ENCODE measurements at regions not wholly inside any gene's neighbourhood (a gene's known extent, or its start where the extent isn't known, plus 50 kb on each side); places are given as distances from the start of the nearest gene placed in this dataset.

DNA sequence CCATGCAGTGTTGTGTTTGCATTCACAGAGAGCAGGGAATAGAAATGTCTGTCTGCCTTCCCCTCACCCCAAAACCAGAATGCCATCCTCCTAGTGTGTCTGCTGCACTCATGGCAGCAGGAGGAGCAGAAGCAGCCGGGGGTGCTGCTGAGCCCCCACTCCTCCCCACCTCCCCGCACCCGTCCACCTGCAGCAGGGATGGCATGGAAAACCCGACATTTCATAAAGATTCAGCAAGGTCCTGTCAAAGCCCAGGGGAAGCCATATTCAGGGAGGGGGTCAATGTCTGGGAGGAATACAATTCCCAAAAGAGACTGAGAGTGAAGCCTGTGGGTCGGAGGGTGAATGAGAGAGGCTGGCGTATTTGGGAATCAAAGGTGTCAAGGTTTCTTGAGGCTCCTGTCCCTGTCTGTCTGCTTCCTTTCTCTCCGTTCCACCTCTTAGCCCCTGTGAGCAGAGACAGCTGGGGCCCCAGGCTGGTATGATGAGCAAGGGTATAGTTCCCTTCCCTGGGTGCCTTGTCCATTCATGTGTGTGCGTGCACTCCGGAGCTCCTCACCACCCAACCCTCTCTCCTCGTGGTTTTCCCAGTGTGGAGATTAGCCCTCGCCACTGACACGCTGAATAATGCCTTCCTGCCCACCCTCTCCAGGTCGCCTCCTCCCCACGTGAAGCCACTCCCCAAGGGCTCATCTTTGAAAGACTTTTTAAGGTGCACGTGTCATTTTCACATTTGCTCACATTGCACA lies 133.5 kb upstream of the ZNF236 start:
- 93% methylated on average over 15 of the region's 15 CpGs; no CpG with 5 or more reads in 1 of the 2 experiments for WGBS, 2 experiments (ENCODE audit: extremely low coverage in 1 of 2, insufficient coverage in 1 of 2, insufficient read length in 1 of 2, insufficient replicate concordance in 2 of 2, low coverage in 1 of 2, low lambda C conversion rate in 2 of 2, missing lambda C conversion rate in 1 of 2)
- Histone ChIP-seq H4K20me1 (replicated peaks in 1 of 2; ENCODE audit: control insufficient read depth in 1 of 2, insufficient read depth in 2 of 2, low read length in 2 of 2) (no peaks in the 10 kb centered on the region), H4K8ac (ENCODE audit: extremely low read depth, insufficient read depth, low read length) (no peak overlapping the region), H3K27me3 (replicated peaks in 1 of 4; ENCODE audit: control insufficient read depth in 3 of 4, extremely low read depth in 1 of 4, insufficient read depth in 3 of 4, low read length in 3 of 4) (no peaks in the 10 kb centered on the region), H3K14ac (ENCODE audit: insufficient read length) (no peak overlapping the region), H3K36me3 (ENCODE audit: control insufficient read depth in 2 of 4, insufficient read depth in 4 of 4, low read length in 3 of 4) (no peaks in the 10 kb centered on the region), H2BK5ac (ENCODE audit: low read depth, low read length) (no peak overlapping the region), H3K4ac (replicated peaks; ENCODE audit: insufficient read length, low read depth, low read length) (no peak overlapping the region), H3K4me3 (ENCODE audit: extremely low read depth in 1 of 4, insufficient read depth in 2 of 4, low read depth in 3 of 4, low read length in 4 of 4) (no peak overlapping the region), H3K9me3 (ENCODE audit: insufficient read depth in 2 of 2, low read depth in 1 of 2, low read length in 1 of 2) (no peaks in the 10 kb centered on the region), H3K79me2 (ENCODE audit: control insufficient read depth in 1 of 2, insufficient read depth in 2 of 2, low read length in 2 of 2) (no peaks in the 10 kb centered on the region), H3K23ac (ENCODE audit: insufficient read length) (no peak overlapping the region), H3K4me2 (ENCODE audit: insufficient read depth in 1 of 2, low read depth in 2 of 2, low read length in 2 of 2) (no peak overlapping the region), H3K4me1 (replicated peaks in 1 of 4; ENCODE audit: control insufficient read depth in 3 of 4, insufficient read depth in 4 of 4, low read length in 3 of 4) (peaks cover 0 to 11% (median 0%) of the 10 kb centered on the region in 4 experiments; a peak in 5 of 7 replicates), H3K23me2 (ENCODE audit: low read depth, low read length) (no peaks in the 10 kb centered on the region), H4K5ac (ENCODE audit: insufficient read length, low read depth, low read length) (no peak overlapping the region), H3K79me1 (ENCODE audit: low read depth, low read length) (no peaks in the 10 kb centered on the region), H4K91ac (replicated peaks; ENCODE audit: insufficient read length, low read length) (no peak overlapping the region), H2BK15ac (ENCODE audit: low read length) (no peak overlapping the region), H2BK120ac (replicated peaks; ENCODE audit: low read depth, low read length) (no peak overlapping the region), H3K56ac (replicated peaks; ENCODE audit: insufficient read length, low read depth, low read length) (no peak overlapping the region), H2BK12ac (ENCODE audit: low read depth, low read length) (no peak overlapping the region), H3K18ac (ENCODE audit: extremely low read depth, low read length) (no peak overlapping the region), H3K9ac (replicated peaks in 1 of 4; ENCODE audit: extremely low read depth in 1 of 4, low read depth in 3 of 4, low read length in 3 of 4) (no peak overlapping the region), H2AK5ac (ENCODE audit: low read depth, low read length) (no peak overlapping the region), H2BK20ac (ENCODE audit: low read length) (0 out of 2 replicates have a peak overlapping the region, but pooled peaks have one; percentile 34), H3K27ac (ENCODE audit: low read depth, low read length) (no peak overlapping the region), H2AFZ (ENCODE audit: low read length) (no peak overlapping the region)
- no peak for FAIRE-seq
- no peak for DNase-seq (ENCODE audit: low read depth in 1 of 2, low spot score in 2 of 2)
- ChIA-PET POLR2A (ENCODE audit: partially characterized antibody) (no interaction called here), CTCF (ENCODE audit: partially characterized antibody) (interaction anchor here (1.0 to 15.9 kb wide), 11 partner anchors 8 to 290 kb away, joined by 3 to 131 read pairs (median 5); no protein-coding TSS in a partner anchor)
- TF ChIP-seq HDAC2 (IDR thresholded peaks at IDR 0.05; ENCODE audit: borderline replicate concordance in 1 of 2, low read depth in 2 of 2, low read length in 2 of 2) (no peak), NANOG (IDR thresholded peaks at IDR 0.05; ENCODE audit: insufficient read depth, low read depth, low read length, poor library complexity, severe bottlenecking) (no peak), ASH2L (IDR thresholded peaks at IDR 0.05; ENCODE audit: low read length) (no peak), RXRA (IDR thresholded peaks at IDR 0.05; ENCODE audit: insufficient read depth, low read depth, low read length) (no peak), NRF1 (IDR thresholded peaks at IDR 0.05; ENCODE audit: low read depth, low read length) (no peak), POU5F1 (IDR thresholded peaks at IDR 0.05; ENCODE audit: low read depth, low read length) (no peak), YY1 (IDR thresholded peaks at IDR 0.05; ENCODE audit: low read depth, low read length) (no peak), TEAD4 (IDR thresholded peaks at IDR 0.05; ENCODE audit: low read depth, low read length) (no peak), CREB1 (IDR thresholded peaks at IDR 0.05) (no peak), SIN3A (conservative IDR thresholded peaks at IDR 0.05 in 1 of 2, IDR thresholded peaks at IDR 0.05 in 1 of 2; ENCODE audit: low read depth in 1 of 2, low read length in 2 of 2) (no peak), POLR2A (IDR thresholded peaks at IDR 0.05; ENCODE audit: control extremely low read depth in 1 of 2, low read depth in 2 of 2, low read length in 2 of 2) (no peak)
- TF ChIP-seq, protein P1, sequence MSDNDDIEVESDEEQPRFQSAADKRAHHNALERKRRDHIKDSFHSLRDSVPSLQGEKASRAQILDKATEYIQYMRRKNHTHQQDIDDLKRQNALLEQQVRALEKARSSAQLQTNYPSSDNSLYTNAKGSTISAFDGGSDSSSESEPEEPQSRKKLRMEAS (IDR thresholded peaks at IDR 0.05): no peak
- TF ChIP-seq, protein P2, sequence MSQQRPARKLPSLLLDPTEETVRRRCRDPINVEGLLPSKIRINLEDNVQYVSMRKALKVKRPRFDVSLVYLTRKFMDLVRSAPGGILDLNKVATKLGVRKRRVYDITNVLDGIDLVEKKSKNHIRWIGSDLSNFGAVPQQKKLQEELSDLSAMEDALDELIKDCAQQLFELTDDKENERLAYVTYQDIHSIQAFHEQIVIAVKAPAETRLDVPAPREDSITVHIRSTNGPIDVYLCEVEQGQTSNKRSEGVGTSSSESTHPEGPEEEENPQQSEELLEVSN (IDR thresholded peaks at IDR 0.05): no peak

Data from H1 (cell line).